ENCODE measurements at regions not wholly inside any gene's neighbourhood (a gene's known extent, or its start where the extent isn't known, plus 50 kb on each side); places are given as distances from the start of the nearest gene placed in this dataset.

GRCh38 chr6:168222115-168223043 is 97.2 kb downstream of the DACT2 start:
- TF ChIP-seq CTCF (IDR thresholded peaks at IDR 0.05; ENCODE audit: low read length), result no peak
- no peak for TF ChIP-seq EZH2phosphoT487 (IDR thresholded peaks at IDR 0.05; ENCODE audit: low read length)
